Stimulated activated naive CD4-positive, alpha-beta T cell (primary cell): ENCODE measurements at regions not wholly inside any gene's neighbourhood (a gene's known extent, or its start where the extent isn't known, plus 50 kb on each side); places are given as distances from the start of the nearest gene placed in this dataset.

Experiments
- DNase-seq, 6 experiments: peaks; one replicate each; lab custom pipeline; 2025; lab: John Stamatoyannopoulos, UW

GRCh38 chr16:5442986-5443385 lies 345.4 kb upstream of the EEF2KMT start:
- no peak for DNase-seq

GRCh38 chr16:5442054-5442453 lies 344.5 kb upstream of the EEF2KMT start:
- no peak for DNase-seq

GRCh38 chr16:5438591-5438990 lies 341.0 kb upstream of the EEF2KMT start:
- no peak for DNase-seq

GRCh38 chr16:5433587-5433986 lies 336.0 kb upstream of the EEF2KMT start:
- DNase-seq: no peak

- no peak for DNase-seq
These were observed 334.6 kb upstream of the EEF2KMT start for GRCh38 chr16:5432166-5432565.

GRCh38 chr16:5430598-5430997 lies 333.0 kb upstream of the EEF2KMT start:
- no peak for DNase-seq

GRCh38 chr16:5428932-5429331 lies 331.3 kb upstream of the EEF2KMT start:
- DNase-seq: no peak

- no peak for DNase-seq
These were observed 330.0 kb upstream of the EEF2KMT start for GRCh38 chr16:5427571-5427970.

GRCh38 chr16:5422643-5423496 lies 325.3 kb upstream of the EEF2KMT start:
- no peak for DNase-seq

GRCh38 chr16:5422047-5422446 lies 324.5 kb upstream of the EEF2KMT start:
- no peak for DNase-seq

- DNase-seq: no peak
These were observed 318.4 kb upstream of the EEF2KMT start for GRCh38 chr16:5416013-5416412.

GRCh38 chr16:5415123-5415522 lies 317.5 kb upstream of the EEF2KMT start:
- DNase-seq: no peak

- DNase-seq: no peak
These were observed 315.1 kb upstream of the EEF2KMT start for GRCh38 chr16:5412731-5413130.

- no peak for DNase-seq
These were observed 300.6 kb upstream of the EEF2KMT start for GRCh38 chr16:5398203-5398602.

- no peak for DNase-seq
These were observed 299.3 kb upstream of the EEF2KMT start for GRCh38 chr16:5396880-5397279.

- DNase-seq: no peak
These were observed 295.5 kb upstream of the EEF2KMT start for GRCh38 chr16:5393070-5393469.

GRCh38 chr16:5386989-5387388 lies 289.4 kb upstream of the EEF2KMT start:
- no peak for DNase-seq

- DNase-seq: no peak
These were observed 288.2 kb upstream of the EEF2KMT start for GRCh38 chr16:5385811-5386210.

- DNase-seq: no peak
These were observed 287.5 kb upstream of the EEF2KMT start for GRCh38 chr16:5385115-5385514.

GRCh38 chr16:5383737-5384136 lies 286.1 kb upstream of the EEF2KMT start:
- no peak for DNase-seq

- DNase-seq: no peak
These were observed 284.9 kb upstream of the EEF2KMT start for GRCh38 chr16:5382484-5382883.

- no peak for DNase-seq
These were observed 283.9 kb upstream of the EEF2KMT start for GRCh38 chr16:5381481-5381880.

- no peak for DNase-seq
These were observed 282.4 kb upstream of the EEF2KMT start for GRCh38 chr16:5379954-5380353.

- DNase-seq: no peak
These were observed 280.9 kb upstream of the EEF2KMT start for GRCh38 chr16:5378531-5378930.
